HUES48 (cell line): ENCODE measurements at regions not wholly inside any gene's neighbourhood (a gene's known extent, or its start where the extent isn't known, plus 50 kb on each side); places are given as distances from the start of the nearest gene placed in this dataset.
A peak's percentile ranks its signal among the peaks of the same experiment; 100 is the strongest.

Experiments used
- H3K27ac ChIP-seq: one replicate; pipeline ENCODE4 v1.7.0; 2013; ENCODE audit warnings: low read depth, low read length, inconsistent platforms
- H3K27me3 ChIP-seq: 2 replicates; pipeline ENCODE4 v1.6.1; 2013; ENCODE audit warnings: mild to moderate bottlenecking, low read length; ENCODE audit not compliant: control insufficient read depth, insufficient read depth
- H3K36me3 ChIP-seq: 2 replicates; pipeline ENCODE4 v1.6.1; 2013; ENCODE audit warnings: low read length; ENCODE audit not compliant: control insufficient read depth, insufficient read depth
- H3K4me1 ChIP-seq: 2 replicates; pipeline ENCODE4 v1.6.1; 2013; ENCODE audit warnings: mild to moderate bottlenecking, low read length; ENCODE audit not compliant: control insufficient read depth, insufficient read depth
- H3K4me3 ChIP-seq: 2 replicates; pipeline ENCODE4 v1.5.1; 2013; ENCODE audit warnings: mild to moderate bottlenecking, low read depth, low read length
- H3K9ac ChIP-seq: 2 replicates; pipeline ENCODE4 v1.6.1; 2013; ENCODE audit warnings: mild to moderate bottlenecking, low read depth, low read length, moderate library complexity
- H3K9me3 ChIP-seq: 2 replicates; pipeline ENCODE4 v1.6.1; 2013; ENCODE audit warnings: low read length; ENCODE audit not compliant: control insufficient read depth, insufficient read depth

DNA sequence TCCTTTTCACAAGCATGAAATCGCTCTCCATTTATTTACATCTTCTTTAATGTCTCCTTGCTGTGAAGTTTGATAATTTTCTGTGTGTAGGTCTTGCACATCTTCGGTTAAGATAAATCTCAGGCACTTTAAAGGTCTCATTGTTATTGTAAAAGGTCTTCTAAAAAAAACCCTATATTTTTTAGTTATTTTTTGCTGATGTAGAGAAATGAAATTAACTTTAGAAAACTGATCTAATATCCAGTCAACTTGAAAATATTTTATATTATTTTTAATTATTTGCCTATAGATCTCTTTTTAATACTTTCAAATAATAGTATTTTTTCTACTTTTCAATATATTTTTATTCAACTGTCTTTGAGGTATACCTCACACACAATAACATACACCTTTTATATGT lies 169.4 kb downstream of the INSIG2 start:
- H3K9ac ChIP-seq, result no peak overlapping the region
- H3K4me3 ChIP-seq, result no peak overlapping the region
- H3K27me3 ChIP-seq, result no peaks in the 10 kb centered on the region
- no peaks in the 10 kb centered on the region for H3K36me3 ChIP-seq
- H3K27ac ChIP-seq, result no peak overlapping the region
- H3K4me1 ChIP-seq, result peaks cover 18% of the 10 kb centered on the region
- H3K9me3 ChIP-seq, result no peaks in the 10 kb centered on the region

DNA sequence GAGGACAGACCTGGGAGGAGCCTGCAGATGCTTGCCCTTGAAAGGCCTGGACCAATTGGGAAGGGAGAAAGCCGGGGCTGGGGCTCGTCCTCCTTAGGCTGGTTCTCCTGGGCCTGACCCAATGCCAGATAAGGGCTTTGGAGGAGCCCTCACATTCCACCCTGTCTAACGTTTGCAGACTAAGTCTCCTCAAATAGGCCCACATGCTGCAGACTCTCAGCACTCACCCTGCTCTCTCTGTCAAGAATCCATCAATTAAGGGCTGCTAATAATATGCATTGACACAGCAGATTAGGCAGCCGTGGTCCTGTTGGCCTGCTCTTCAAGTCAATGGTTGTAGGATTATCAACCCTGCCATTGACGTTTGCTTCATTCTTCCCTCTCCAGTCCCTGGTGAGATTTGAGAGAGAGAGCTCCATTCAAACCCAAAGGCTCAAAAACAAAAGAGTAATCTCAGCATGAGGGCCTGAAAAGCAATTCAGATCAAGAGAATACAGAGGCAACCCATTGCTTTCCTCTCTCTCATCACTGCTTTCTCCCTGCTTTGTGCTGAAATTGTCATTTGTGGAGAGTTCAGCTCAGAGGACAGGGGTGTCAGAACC lies 167.6 kb downstream of the INSIG2 start:
- Histone ChIP-seq H3K27me3 (no peaks in the 10 kb centered on the region), H3K4me1 (peaks cover 18% of the 10 kb centered on the region), H3K36me3 (no peaks in the 10 kb centered on the region), H3K9me3 (no peaks in the 10 kb centered on the region), H3K4me3 (no peak overlapping the region), H3K9ac (no peak overlapping the region), H3K27ac (peak overlapping the region; percentile 77)

DNA sequence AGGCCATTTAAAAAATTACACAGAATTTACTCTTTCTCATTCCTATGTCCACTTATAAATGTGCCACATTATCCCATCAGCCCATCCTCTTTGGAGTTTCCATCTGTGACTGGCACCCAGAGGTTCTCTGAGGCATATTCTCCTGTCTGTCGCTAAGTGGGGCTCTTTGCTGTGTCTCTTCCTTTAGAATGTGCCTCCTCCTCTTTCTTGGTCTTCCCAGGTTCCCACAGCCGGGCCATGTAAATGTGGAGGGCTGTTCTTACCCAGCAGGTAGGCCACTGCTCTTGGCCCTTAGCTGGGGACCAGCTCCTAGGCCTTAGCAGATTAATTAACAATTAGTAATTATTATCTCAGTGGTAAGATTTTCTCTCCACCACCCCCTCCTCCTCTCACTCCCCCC lies 167.0 kb downstream of the INSIG2 start:
- H3K4me1 ChIP-seq, result peaks cover 18% of the 10 kb centered on the region
- no peak overlapping the region for H3K4me3 ChIP-seq
- 0 out of 2 replicates have a peak, but pooled peaks cover 1% of the 10 kb centered on the region for H3K27me3 ChIP-seq
- no peak overlapping the region for H3K9ac ChIP-seq
- H3K27ac ChIP-seq, result peak overlapping the region; percentile 77
- H3K36me3 ChIP-seq, result no peaks in the 10 kb centered on the region
- no peaks in the 10 kb centered on the region for H3K9me3 ChIP-seq

DNA sequence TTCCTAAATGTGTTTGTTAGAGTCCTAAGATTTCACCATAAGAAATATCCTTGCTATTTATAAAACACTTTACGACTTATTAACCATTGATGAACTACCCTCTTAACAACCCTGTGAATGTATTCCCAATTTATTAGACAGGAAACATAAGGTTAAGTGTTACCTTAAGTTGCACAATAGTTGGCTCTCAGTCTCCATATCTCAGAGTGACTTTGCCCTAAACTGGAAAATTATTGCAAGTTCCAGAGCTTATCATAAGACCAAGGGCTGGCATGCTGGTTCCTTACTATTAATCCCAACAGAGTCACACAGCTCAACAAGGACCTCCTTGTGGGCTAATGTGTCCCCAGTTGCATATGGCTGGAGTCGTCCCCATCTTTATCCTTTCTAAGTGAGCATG lies 165.8 kb downstream of the INSIG2 start:
- Histone ChIP-seq H3K9ac (no peak overlapping the region), H3K27ac (no peak overlapping the region), H3K4me1 (peaks cover 19% of the 10 kb centered on the region), H3K27me3 (0 out of 2 replicates have a peak, but pooled peaks cover 5% of the 10 kb centered on the region), H3K9me3 (no peaks in the 10 kb centered on the region), H3K36me3 (no peaks in the 10 kb centered on the region), H3K4me3 (no peak overlapping the region)

DNA sequence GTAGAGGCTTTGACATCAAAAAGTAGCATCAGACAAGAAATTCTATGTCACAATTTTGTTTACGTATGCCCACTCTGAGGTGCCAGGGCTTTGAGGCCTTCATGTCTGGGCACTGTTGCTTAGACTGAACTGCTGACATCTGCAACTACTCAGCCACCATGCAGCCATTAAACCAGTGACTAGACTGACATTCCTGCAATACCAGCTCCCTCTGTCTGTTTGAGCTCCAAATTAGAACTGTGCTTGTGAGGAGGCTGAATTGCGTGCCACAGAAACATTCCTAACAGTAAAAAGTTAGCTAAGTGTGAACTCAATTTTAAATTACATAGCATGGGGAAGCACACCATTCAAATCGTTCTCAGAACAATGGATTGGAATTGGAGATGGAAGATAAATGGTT lies 163.2 kb downstream of the INSIG2 start:
- Histone ChIP-seq H3K36me3 (no peaks in the 10 kb centered on the region), H3K4me3 (no peak overlapping the region), H3K27me3 (0 out of 2 replicates have a peak, but pooled peaks cover 5% of the 10 kb centered on the region), H3K9me3 (no peaks in the 10 kb centered on the region), H3K4me1 (peaks cover 18% of the 10 kb centered on the region), H3K27ac (no peak overlapping the region), H3K9ac (no peak overlapping the region)

DNA sequence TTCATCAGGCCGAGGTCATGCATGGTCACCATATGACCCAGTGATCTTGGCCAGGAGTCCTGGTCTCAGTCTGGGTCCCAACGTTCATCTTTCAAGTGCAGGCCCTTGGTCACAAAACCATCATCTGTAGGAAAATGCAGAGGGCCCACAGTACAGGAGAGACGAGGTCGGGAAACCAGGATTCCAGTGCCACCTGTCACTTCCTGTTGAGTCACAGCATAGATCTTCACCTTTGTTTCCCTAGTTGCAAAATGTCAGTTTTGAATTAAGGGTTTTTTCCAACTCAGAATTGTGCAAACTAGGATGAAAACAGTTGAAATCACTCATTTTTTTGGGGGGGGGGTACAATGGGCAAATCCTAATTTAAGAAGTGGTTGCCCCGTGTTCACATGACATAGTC lies 162.2 kb downstream of the INSIG2 start:
- Histone ChIP-seq H3K9me3 (no peaks in the 10 kb centered on the region), H3K4me1 (peaks cover 8% of the 10 kb centered on the region), H3K27ac (no peak overlapping the region), H3K27me3 (0 out of 2 replicates have a peak, but pooled peaks cover 5% of the 10 kb centered on the region), H3K9ac (no peak overlapping the region), H3K36me3 (no peaks in the 10 kb centered on the region), H3K4me3 (no peak overlapping the region)

DNA sequence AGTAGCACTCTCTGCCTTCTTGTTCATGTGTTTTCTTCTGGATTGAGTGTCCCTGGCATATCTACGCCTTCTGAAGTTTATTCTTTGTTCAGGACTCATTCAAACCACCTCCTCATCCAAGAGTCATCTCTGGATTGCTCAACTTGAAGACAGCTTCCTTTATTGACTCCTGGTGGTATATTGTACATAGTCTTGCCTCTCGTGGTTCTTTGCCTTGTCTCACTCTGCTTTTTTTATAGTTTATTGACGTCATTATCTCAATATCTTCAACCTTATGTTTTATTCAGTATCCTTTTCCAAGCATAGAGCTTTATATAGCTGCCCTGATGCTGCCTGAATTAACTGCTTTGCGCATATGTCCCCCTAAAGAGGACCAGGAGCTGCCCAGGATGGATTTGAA lies 161.7 kb downstream of the INSIG2 start:
- no peaks in the 10 kb centered on the region for H3K9me3 ChIP-seq
- 0 out of 2 replicates have a peak, but pooled peaks cover 5% of the 10 kb centered on the region for H3K27me3 ChIP-seq
- no peak overlapping the region for H3K4me3 ChIP-seq
- H3K4me1 ChIP-seq, result peaks cover 5% of the 10 kb centered on the region; the same call in 1 of the 2 replicates
- H3K27ac ChIP-seq, result no peak overlapping the region
- H3K9ac ChIP-seq, result no peak overlapping the region
- no peaks in the 10 kb centered on the region for H3K36me3 ChIP-seq

DNA sequence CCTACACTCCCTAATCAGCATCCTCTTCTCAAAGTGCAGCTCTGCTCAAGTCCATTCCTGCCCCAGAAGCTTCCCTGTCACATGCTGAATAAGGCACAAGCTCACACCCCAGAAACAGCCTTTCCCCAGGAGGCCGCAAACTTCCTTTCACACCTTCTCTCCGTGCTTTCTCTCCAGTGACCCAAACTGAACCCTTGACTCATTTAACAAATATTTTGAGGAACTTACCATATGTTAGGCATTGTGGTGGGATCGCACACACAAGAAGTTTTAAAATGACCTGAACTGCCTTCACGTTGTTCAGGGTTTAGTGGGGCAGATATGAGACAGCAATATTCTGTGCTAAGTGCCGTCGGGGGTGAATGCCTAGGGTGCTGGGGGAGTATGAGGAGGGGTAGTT lies 161.3 kb downstream of the INSIG2 start:
- Histone ChIP-seq H3K9ac (no peak overlapping the region), H3K4me3 (no peak overlapping the region), H3K36me3 (no peaks in the 10 kb centered on the region), H3K27ac (no peak overlapping the region), H3K27me3 (0 out of 2 replicates have a peak, but pooled peaks cover 5% of the 10 kb centered on the region), H3K9me3 (no peaks in the 10 kb centered on the region), H3K4me1 (peaks cover 5% of the 10 kb centered on the region; the same call in 1 of the 2 replicates)

DNA sequence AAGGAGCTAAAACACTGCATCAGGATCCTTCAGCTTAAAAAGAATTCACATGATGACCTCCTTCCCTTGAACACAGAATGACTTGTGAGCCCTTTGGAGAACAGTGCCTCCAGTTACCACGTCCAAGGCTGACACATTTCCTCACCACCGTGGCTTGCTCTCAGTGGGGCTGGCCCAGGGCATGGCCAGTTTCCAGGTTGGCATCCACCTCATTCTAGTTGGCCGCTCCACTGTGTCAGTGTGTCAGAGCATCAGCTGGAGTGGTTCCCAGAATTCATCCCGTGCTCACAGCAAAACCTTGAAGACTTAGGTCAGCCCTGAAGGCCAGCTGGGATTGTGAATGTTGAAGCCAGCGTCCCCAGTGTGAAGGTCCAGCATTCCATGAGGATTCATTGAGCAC lies 158.5 kb downstream of the INSIG2 start:
- 0 out of 2 replicates have a peak, but pooled peaks cover 5% of the 10 kb centered on the region for H3K27me3 ChIP-seq
- H3K36me3 ChIP-seq, result no peaks in the 10 kb centered on the region
- no peaks in the 10 kb centered on the region for H3K9me3 ChIP-seq
- peaks cover 5% of the 10 kb centered on the region; the same call in 1 of the 2 replicates for H3K4me1 ChIP-seq
- no peak overlapping the region for H3K27ac ChIP-seq
- no peak overlapping the region for H3K9ac ChIP-seq
- H3K4me3 ChIP-seq, result no peak overlapping the region

DNA sequence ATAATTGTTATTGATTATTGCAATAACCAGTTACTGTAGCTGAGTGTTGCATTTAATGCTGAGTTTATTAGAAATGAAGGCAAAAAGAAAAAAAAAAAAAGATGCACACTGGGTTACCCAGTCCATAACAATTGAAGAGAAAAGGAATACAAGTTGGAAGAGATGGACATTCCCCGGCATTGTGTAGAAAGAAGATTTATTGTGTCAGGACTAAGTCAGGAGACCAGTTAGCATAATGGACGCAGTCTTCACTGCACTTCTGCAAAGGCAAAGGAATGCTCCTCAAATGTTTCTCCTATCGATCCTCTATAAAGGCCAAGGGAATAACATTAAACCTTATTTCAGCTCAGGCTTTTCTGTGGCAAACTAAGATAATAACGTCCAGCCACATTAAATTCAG lies 157.8 kb downstream of the INSIG2 start:
- Histone ChIP-seq H3K4me3 (no peak overlapping the region), H3K36me3 (no peaks in the 10 kb centered on the region), H3K27me3 (0 out of 2 replicates have a peak, but pooled peaks cover 5% of the 10 kb centered on the region), H3K27ac (no peak overlapping the region), H3K9ac (no peak overlapping the region), H3K4me1 (peaks cover 5% of the 10 kb centered on the region; the same call in 1 of the 2 replicates), H3K9me3 (no peaks in the 10 kb centered on the region)

DNA sequence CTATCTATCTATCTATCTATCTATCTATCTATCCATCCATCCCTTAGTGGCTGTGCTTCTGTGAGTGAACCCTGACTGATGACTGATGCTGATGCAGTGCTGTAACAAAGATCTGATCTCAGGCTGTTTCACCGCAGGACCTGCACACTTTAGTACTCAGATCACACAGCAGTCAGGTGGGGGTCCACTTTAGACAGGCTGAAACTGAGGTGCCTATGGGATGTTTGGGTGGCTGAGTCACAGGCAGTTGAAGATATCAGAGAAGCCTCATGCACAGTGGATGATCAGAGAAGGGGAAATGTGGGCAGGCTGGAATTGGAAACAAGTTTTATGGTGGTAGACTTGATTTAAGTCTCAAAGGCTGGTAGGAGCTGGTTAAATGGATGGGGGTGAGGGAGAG lies 156.4 kb downstream of the INSIG2 start:
- Histone ChIP-seq H3K27ac (no peak overlapping the region), H3K27me3 (no peaks in the 10 kb centered on the region), H3K36me3 (no peaks in the 10 kb centered on the region), H3K4me3 (no peak overlapping the region), H3K9ac (no peak overlapping the region), H3K9me3 (no peaks in the 10 kb centered on the region), H3K4me1 (peaks cover 5% of the 10 kb centered on the region; the same call in 1 of the 2 replicates)
